ENCODE measurements at regions not wholly inside any gene's neighbourhood (a gene's known extent, or its start where the extent isn't known, plus 50 kb on each side); places are given as distances from the start of the nearest gene placed in this dataset.
"Not testable (repeated sequence)": the region's sequence is repeated elsewhere in the genome, so short reads cannot be mapped to it uniquely, and the experiment has no call there.

- H4K20me1 ChIP-seq (ENCODE audit: insufficient read depth, low read length) = no peaks in the 10 kb centered on the region
- no peak overlapping the region for H3K4me3 ChIP-seq (ENCODE audit: low read length)
- no peaks in the 10 kb centered on the region for H3K4me1 ChIP-seq (ENCODE audit: low read length)
These were observed 59.4 kb upstream of the LRPPRC start for GRCh38 chr2:44055229-44055628.

GRCh38 chr2:44055664-44056063, 59.9 kb upstream of the LRPPRC start:
- Histone ChIP-seq H3K9ac (ENCODE audit: low read length) (no peak overlapping the region), H2AFZ (ENCODE audit: low read depth, low read length) (no peak overlapping the region), H3K9me3 (ENCODE audit: insufficient read depth, low read length) (no peaks in the 10 kb centered on the region), H3K36me3 (replicated peaks; ENCODE audit: low read depth, low read length) (no peaks in the 10 kb centered on the region), H4K20me1 (ENCODE audit: insufficient read depth, low read length) (no peaks in the 10 kb centered on the region), H3K27ac (ENCODE audit: low read length) (no peak overlapping the region), H3K27me3 (ENCODE audit: low read depth, low read length) (no peaks in the 10 kb centered on the region), H3K4me3 (ENCODE audit: low read length) (no peak overlapping the region), H3K79me2 (ENCODE audit: low read length) (no peaks in the 10 kb centered on the region), H3K4me2 (ENCODE audit: low read length) (no peak overlapping the region), H3K4me1 (ENCODE audit: low read length) (no peaks in the 10 kb centered on the region)
- TF ChIP-seq EZH2phosphoT487 (IDR thresholded peaks at IDR 0.05; ENCODE audit: low read depth) (no peak), CTCF (IDR thresholded peaks at IDR 0.05; ENCODE audit: low read depth, low read length) (no peak)

More at GRCh38 chr2:44055229-44055628, 59.4 kb upstream of the LRPPRC start:
- no peaks in the 10 kb centered on the region for H3K9me3 ChIP-seq (ENCODE audit: insufficient read depth, low read length)
- no peak overlapping the region for H3K27ac ChIP-seq (ENCODE audit: low read length)
- H3K27me3 ChIP-seq (ENCODE audit: low read depth, low read length) = no peaks in the 10 kb centered on the region
- H3K4me2 ChIP-seq (ENCODE audit: low read length) = no peak overlapping the region
- no peak overlapping the region for H2AFZ ChIP-seq (ENCODE audit: low read depth, low read length)
- no peak overlapping the region for H3K9ac ChIP-seq (ENCODE audit: low read length)
- TF ChIP-seq EZH2phosphoT487 (IDR thresholded peaks at IDR 0.05; ENCODE audit: low read depth) (no peak), CTCF (IDR thresholded peaks at IDR 0.05; ENCODE audit: low read depth, low read length) (no peak)
- no peaks in the 10 kb centered on the region for H3K36me3 ChIP-seq (replicated peaks; ENCODE audit: low read depth, low read length)
- H3K79me2 ChIP-seq (ENCODE audit: low read length) = no peaks in the 10 kb centered on the region

GRCh38 chr2:44056947-44057346, 61.2 kb upstream of the LRPPRC start:
- H3K79me2 ChIP-seq (ENCODE audit: low read length) = no peaks in the 10 kb centered on the region
- TF ChIP-seq CTCF (IDR thresholded peaks at IDR 0.05; ENCODE audit: low read depth, low read length) = no peak
- no peak for TF ChIP-seq EZH2phosphoT487 (IDR thresholded peaks at IDR 0.05; ENCODE audit: low read depth)

GRCh38 chr2:44060286-44060685, 64.5 kb upstream of the LRPPRC start:
- not testable (repeated sequence) for H3K9me3 ChIP-seq (ENCODE audit: insufficient read depth, low read length); H3K36me3 ChIP-seq (replicated peaks; ENCODE audit: low read depth, low read length); H3K27me3 ChIP-seq (ENCODE audit: low read depth, low read length); H2AFZ ChIP-seq (ENCODE audit: low read depth, low read length); H3K79me2 ChIP-seq (ENCODE audit: low read length); H3K27ac ChIP-seq (ENCODE audit: low read length); H3K4me1 ChIP-seq (ENCODE audit: low read length); H3K4me3 ChIP-seq (ENCODE audit: low read length); H3K4me2 ChIP-seq (ENCODE audit: low read length); H4K20me1 ChIP-seq (ENCODE audit: insufficient read depth, low read length); H3K9ac ChIP-seq (ENCODE audit: low read length)

More at GRCh38 chr2:44056947-44057346, 61.2 kb upstream of the LRPPRC start:
- H3K9ac ChIP-seq (ENCODE audit: low read length) = no peak overlapping the region
- no peak overlapping the region for H2AFZ ChIP-seq (ENCODE audit: low read depth, low read length)
- H3K36me3 ChIP-seq (replicated peaks; ENCODE audit: low read depth, low read length) = no peaks in the 10 kb centered on the region
- H3K27ac ChIP-seq (ENCODE audit: low read length) = no peak overlapping the region
- no peaks in the 10 kb centered on the region for H4K20me1 ChIP-seq (ENCODE audit: insufficient read depth, low read length)
- H3K9me3 ChIP-seq (ENCODE audit: insufficient read depth, low read length) = no peaks in the 10 kb centered on the region
- H3K4me1 ChIP-seq (ENCODE audit: low read length) = no peaks in the 10 kb centered on the region
- H3K4me2 ChIP-seq (ENCODE audit: low read length) = no peak overlapping the region
- H3K4me3 ChIP-seq (ENCODE audit: low read length) = no peak overlapping the region
- H3K27me3 ChIP-seq (ENCODE audit: low read depth, low read length) = no peaks in the 10 kb centered on the region

GRCh38 chr2:44060990-44061389, 65.2 kb upstream of the LRPPRC start:
- no peaks in the 10 kb centered on the region for H3K9me3 ChIP-seq (ENCODE audit: insufficient read depth, low read length)
- no peak overlapping the region for H3K9ac ChIP-seq (ENCODE audit: low read length)
- H3K4me2 ChIP-seq (ENCODE audit: low read length) = no peak overlapping the region
- TF ChIP-seq EZH2phosphoT487 (IDR thresholded peaks at IDR 0.05; ENCODE audit: low read depth) (no peak), CTCF (IDR thresholded peaks at IDR 0.05; ENCODE audit: low read depth, low read length) (no peak)
- no peaks in the 10 kb centered on the region for H3K27me3 ChIP-seq (ENCODE audit: low read depth, low read length)
- no peaks in the 10 kb centered on the region for H3K79me2 ChIP-seq (ENCODE audit: low read length)
- no peak overlapping the region for H2AFZ ChIP-seq (ENCODE audit: low read depth, low read length)
- no peaks in the 10 kb centered on the region for H3K4me1 ChIP-seq (ENCODE audit: low read length)
- no peaks in the 10 kb centered on the region for H4K20me1 ChIP-seq (ENCODE audit: insufficient read depth, low read length)
- no peaks in the 10 kb centered on the region for H3K36me3 ChIP-seq (replicated peaks; ENCODE audit: low read depth, low read length)
- H3K27ac ChIP-seq (ENCODE audit: low read length) = no peak overlapping the region
- H3K4me3 ChIP-seq (ENCODE audit: low read length) = no peak overlapping the region
